G401 (cell line): ENCODE measurements at regions not wholly inside any gene's neighbourhood (a gene's known extent, or its start where the extent isn't known, plus 50 kb on each side); places are given as distances from the start of the nearest gene placed in this dataset.

Source experiments
- DNase-seq: peaks from one replicate; pipeline ENCODE4 v3.0.0-alpha.2; 2015; ENCODE audit warnings: low spot score
- in situ Hi-C: cut with HindIII; loops from 2 replicates; pipeline ENCODE4 v1.10.0; 2016; ENCODE audit warnings: low sequenced_read_pairs, mixed read lengths

DNA sequence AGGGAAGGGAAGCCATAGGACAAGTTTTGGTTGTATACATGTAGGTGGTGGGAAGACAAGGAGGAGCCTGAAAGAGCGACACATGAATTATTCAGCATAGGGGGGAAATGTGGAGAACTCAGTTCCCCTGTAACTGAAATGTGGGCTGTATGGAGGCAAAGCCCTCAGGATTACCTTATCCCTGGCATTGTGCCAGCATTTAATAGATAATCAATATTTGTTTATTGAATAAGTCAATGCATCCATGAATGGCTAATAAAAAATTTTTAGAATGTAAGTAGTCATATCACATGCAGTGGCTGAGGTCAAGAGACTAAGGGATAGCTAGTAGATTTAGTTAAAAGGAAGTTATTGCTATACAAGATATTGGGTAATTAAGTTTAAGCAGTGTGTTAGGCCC is 232.4 kb downstream of the SNAPC1 start:
- in situ Hi-C loops, result no loop called here
- DNase-seq, result no peak

DNA sequence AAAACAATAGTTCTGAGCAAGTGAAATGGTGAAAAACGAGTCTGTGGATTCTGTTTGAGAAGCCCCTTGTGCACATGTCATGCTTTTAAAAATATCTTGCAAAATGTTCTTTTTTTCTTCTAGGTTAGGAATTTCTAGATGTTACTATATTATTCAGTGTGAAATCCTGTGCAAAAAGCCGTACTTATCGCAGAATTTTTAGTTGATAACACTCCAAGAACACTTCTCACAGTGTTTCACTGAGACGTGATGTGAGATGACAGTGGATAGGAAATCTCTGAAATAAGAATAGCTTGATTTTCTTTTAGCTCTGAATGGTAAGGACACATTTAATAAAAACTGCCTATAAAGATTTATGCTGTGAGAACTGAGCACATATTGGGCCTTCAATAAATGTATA is 234.5 kb downstream of the SNAPC1 start:
- in situ Hi-C loops, result no loop called here

DNA sequence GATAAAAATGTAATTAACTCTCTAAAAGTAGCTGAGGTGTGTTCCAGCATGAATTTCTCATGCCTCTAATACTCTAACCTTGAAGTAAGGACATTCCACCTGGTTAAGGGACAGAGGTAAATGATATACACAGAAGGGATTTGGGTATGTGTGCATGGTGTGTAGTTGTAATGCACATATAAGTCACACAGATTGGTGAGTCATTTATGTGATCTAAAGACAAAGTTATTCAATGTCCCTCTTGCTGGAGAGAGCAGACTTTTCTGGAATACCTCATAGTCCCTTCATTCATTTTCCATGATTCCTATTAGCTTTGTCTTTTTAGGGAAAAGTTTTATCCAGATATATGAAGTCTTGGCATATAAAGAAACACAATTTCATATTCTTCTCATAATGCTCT is 234.9 kb downstream of the SNAPC1 start:
- no peak for DNase-seq
- in situ Hi-C loops, result no loop called here

More for the DNA sequence above, 234.5 kb downstream of the SNAPC1 start:
- DNase-seq, result no peak

DNA sequence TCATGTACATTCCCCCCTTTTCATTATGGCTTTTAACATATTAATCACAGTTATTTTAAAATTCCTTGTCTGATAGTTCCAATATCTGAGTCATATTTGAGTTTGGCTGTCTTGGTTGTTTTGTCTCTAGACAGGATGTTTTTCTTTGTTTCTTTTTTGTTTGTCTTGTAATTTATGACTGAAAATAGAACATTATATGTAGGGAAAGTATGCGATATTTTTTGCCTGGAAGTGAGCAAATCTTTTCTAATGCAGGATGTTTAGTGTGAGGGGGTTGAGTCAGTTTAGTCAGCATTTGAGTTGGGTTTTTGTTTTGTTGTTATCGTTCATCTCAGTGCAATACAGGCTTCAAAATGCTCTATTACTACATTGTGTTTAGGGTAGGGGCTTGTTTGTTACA is 239.7 kb downstream of the SNAPC1 start:
- in situ Hi-C loops, result no loop called here
- DNase-seq, result no peak

DNA sequence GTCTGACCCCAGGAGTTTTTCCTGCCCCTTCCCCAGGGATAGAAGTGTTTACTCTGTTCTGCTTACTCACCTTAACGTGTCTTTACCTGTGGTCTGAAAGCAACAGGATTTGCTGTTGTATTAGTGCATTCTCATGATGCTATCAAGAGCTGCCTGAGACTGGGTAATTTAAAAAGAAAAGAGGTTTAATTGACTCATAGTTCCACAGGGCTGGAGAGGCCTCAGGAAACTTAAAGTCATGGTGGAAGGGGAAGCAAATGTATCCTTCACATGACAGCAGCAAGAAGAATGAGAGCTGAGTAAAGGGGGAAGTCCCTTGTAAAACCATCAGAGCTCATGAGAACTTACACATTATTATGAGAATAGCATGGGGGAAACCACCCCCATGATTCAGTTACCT is 240.4 kb downstream of the SNAPC1 start:
- no peak for DNase-seq
- in situ Hi-C loops, result no loop called here

DNA sequence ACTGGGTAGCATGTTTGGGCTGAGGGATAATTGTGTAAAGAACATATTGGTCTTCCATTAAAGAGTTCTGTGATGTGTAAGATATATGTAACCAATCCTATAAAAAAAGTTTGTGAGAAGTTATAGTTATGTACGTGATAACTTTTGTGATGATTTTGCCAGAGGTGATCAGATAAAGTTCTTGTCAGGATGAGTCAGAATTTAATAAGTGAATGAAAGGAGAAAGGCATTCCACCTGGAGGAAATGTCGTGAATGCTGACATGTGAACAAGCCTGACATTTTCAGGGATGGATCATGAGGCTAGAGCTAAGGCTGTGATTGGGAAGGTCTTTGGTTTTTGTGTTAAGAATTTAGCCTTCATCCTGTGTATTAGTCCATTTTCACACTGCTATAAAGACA is 241.5 kb downstream of the SNAPC1 start:
- in situ Hi-C loops, result no loop called here
- DNase-seq, result no peak

DNA sequence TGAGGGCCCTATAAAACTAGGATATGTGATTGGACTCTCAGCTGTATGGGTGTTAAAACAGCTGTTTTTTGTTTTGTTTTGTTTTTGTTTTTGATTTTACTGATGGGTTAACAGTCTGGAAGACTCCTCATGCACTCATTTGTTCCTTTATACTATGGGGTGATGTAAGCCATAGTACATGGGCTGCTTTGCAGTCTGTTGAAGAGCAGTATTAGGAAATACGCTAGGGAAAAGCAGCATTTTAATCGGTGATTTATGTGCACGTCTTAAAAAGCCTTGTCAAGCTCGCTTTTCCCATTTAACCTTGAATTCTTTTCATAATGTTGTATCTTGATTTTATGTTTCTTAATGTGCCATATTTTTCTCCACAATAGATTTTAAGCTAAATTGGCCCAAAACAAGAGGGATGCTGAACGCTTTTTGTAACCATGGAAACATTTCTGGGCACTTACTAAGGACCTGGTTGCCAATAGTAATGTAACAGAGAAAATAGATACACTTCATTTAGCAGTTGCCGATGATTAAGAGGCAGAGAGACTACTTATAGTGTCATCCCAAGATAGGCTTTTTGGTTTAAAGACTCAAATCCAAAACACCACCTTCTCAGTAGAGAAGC is 244.0 kb downstream of the SNAPC1 start:
- in situ Hi-C loops, result no loop called here
- DNase-seq, result peak; percentile 25

DNA sequence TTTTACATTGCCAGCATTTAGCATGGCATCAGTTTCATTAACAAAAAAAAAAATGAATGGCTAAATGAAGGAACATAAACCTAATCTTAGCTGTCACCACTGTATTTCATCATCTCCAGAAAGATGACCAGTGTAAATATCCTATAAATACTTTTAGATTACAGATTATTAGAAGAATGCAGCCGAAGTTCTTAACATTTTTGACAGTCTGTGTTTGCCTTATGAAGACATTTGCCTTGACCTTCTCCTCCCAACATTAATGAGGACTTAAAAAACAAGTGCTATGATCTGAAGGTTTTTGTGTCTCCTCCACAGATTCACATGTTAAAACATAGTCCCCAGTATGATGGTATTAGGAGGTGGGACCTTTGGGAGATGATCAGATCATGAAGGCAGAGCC is 253.0 kb downstream of the SNAPC1 start:
- DNase-seq, result no peak
- in situ Hi-C loops, result no loop called here

DNA sequence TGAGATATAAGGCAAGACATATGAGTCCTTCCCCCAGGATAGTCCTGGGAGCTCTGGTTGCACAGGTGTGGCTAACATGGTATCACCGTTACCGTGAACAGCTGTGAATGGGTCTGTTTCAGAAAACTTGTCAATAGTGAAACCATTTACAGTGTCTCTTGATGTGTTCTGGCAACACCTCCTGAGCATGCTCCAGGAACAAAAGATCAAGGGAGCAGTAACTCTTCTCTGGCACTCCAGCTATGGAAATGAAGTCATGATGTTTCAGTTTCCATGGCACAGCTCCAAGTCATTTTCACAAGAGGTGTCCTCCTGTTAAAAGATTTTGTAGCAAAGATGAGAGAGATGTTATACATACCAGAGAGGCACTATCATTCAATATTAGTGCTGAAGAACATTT is 253.7 kb downstream of the SNAPC1 start:
- in situ Hi-C loops, result no loop called here
- DNase-seq, result no peak

DNA sequence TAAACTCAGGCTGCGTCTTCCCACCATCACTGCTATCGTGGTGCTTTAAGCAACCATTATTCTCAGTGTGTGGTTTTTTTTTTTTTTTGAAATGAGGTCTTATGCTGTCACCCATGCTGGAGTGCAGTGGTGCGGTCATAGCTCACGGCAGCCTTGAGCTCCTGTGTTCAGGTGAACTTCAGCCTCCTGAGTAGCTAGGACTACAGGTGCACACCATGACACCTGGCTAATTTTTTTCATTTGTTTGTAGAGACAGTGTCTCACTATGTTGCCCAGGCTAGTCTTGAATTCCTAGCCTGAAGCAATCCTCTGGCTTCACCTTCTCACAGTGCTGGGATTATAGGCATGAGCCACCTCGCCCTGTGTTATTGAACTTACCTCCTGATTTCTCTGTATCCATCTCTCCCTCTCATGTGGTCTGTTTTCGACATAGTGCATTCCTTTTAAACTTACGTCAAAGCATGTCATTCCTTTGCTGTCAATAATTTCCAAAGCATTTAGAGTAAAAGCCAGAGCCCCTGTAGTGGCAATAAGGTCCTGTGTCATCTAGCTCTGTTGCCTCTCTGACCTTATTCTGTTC is 255.5 kb downstream of the SNAPC1 start:
- in situ Hi-C loops, result no loop called here
- DNase-seq, result no peak

DNA sequence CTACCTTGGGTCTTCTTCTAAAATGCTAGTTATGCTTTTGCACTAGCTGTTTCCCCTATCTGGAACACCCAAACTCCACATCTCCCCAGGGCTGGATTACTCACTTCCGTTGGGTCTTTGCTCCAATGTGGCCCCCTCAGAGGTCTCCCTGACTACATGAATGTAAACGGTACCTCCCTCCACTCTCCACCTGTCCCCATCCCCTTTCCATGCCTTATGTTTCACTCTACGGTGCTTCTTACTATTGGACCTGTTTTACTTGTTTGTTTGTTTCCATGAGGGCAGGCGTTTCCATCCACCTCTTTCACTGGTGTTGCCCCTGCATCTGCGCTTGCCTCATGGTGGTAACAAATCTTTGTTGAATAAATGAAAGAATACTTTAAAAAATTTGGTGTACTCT is 256.4 kb downstream of the SNAPC1 start:
- in situ Hi-C loops, result no loop called here
- no peak for DNase-seq

DNA sequence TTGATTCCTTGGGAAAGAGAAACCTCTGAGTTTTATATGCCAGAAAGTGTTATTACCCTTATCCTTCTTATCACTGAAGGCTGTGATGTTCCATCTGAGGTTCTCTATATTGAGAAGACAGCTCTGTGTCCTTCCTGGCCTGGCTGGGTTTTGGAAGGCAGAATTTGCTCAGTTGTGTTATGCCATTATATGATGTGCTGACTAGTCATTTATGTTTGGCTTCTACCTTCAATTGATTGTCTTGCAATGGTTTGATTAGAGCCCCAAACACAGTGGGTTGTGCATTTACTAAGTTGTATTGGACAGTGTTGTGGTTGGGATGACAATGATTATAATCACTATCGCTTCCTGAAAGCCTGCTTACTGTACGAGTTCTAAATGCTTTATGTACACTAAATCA is 265.7 kb downstream of the SNAPC1 start:
- in situ Hi-C loops, result no loop called here
- no peak for DNase-seq

DNA sequence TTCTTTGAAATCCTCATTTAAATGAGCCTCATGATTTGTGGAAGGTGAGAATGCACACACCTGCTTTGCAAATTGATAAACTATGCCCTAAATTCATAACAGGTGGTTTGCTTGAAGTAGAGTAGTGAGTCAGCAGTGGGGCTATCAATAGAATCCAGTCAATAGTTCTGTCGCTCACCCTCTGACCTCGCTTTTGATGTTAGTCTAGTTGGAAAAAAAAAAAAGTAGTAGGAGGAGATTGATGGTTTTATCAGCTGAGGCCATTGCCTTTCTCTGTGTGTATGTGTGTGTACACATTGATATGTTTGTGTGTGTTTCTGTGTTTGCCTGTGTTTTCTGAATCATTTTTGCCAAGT is 267.3 kb downstream of the SNAPC1 start:
- no peak for DNase-seq

DNA sequence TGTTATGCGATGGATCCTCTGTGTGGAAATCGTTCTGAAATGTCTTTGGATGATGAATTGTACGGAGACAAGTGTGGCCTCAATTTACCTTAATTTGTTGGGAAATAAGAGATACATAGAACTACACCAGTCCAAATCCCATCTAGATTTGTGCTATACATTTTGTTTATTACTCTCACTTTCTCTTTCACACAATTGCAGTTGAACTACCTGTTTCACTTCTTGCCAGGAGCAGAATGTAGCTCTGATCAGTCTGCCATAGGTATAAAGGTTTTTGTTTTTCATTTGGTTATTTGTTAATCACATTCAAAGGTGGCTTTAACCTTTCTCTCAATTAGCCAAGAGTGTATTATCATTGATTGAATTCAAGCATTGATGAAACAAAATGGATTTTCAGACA is 268.2 kb downstream of the SNAPC1 start:
- in situ Hi-C loops, result no loop called here

More for the DNA sequence above, 267.3 kb downstream of the SNAPC1 start:
- in situ Hi-C loops, result no loop called here

DNA sequence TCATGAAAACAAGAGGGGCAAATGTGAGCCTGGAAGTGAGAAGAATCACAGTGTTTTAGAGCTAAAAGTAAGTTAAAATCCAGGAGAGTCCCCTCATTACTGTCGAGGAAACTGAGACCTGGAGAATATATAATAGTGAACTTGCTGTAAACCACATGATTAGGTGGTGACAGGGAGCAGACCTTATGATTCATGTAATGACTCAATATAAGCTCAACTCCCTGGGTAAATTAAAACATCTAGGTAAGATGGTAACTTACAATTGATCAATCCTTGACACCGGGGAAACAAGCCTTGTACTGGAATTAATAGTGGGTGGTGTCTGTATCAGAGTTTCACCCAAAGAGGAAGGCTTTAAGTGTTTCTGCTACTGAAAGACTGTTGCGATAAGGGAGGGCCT is 269.3 kb downstream of the SNAPC1 start:
- no peak for DNase-seq
- in situ Hi-C loops, result no loop called here

More for the DNA sequence above, 268.2 kb downstream of the SNAPC1 start:
- DNase-seq, result no peak

DNA sequence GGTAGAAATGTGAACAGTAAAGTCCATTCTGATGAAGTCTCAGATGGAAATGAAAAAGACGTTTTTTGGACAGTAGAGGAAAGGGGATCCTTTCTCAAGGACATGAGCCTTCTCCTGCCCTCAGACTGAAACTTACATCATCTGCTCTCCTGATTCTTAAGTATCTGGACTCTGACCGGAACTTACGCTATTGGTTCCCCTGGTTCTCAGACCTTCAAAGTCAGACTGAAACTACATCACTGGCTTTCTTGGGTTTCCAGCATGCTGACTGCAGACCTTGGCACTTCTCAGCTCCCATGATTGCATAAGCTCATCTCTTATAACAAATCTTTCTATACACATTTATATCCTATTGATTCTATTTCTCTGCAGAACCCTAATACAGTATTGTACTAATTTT is 291.0 kb downstream of the SNAPC1 start:
- in situ Hi-C loops, result no loop called here
- DNase-seq, result no peak

DNA sequence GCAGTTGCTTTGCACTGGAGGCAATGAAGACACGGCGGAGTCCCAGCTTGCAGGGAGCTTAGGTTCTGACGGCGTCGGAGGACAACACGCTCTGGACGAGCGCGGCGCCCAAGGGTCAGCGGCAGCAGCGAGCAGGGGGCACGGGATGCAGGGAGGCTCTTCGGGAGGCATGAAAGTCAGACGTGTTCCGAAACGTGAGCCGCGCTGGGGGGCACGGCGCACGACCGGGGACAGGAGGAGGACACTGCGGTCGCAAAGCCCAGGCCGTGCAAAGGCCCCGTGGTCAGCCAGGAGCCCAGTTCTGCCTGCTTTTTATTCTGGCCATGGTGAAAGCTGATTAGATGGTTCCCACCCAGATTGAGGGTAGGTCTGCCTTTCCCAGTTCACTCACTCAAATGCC is 294.6 kb downstream of the SNAPC1 start:
- DNase-seq, result no peak

DNA sequence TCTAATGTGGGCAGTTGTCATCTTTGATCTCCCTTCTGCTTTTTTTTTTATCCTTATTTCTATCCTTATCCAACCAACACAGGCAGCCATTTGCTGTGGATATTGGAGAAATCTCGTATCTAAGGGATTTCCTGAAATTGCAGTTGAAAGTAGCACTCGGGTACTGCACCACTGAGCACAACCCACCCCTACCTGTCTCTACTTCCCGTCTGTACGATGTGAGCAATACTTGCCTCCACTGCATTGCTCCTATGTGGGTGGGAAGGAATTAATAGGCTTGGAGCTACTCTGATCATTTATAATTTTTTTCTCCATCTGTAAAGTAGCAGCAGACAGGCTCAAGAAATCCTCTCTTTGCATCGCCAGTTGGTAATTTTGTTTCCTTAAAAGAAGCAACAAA is 300.4 kb downstream of the SNAPC1 start:
- in situ Hi-C loops, result no loop called here
- no peak for DNase-seq

More for the DNA sequence above, 294.6 kb downstream of the SNAPC1 start:
- in situ Hi-C loops, result no loop called here

DNA sequence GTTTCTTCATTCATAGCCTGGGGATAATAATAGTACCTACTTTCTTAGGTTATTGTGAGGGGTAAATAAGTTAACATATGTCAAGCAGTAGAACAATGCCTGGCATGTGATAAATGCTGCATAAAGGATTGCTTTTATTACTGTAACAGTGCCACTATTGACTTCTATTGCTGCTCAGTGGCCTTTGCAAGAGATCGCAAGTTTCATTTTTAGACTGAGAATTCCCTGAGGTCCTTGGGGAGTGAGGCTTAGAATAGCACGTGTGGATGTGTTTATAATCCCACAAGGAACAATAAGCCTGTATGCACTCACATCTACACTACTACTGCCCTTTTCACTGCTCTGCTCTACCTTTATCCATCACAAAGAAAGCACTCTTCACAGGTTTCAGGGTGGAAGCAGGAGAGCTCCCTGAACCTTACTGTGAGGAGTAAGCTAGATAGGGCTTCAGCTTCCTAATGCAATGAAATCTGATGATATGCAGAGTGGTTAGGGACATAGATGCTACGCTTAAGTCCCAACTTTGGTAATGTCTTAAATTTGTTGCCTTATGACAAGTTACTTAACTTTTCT is 302.6 kb downstream of the SNAPC1 start:
- in situ Hi-C loops, result no loop called here

DNA sequence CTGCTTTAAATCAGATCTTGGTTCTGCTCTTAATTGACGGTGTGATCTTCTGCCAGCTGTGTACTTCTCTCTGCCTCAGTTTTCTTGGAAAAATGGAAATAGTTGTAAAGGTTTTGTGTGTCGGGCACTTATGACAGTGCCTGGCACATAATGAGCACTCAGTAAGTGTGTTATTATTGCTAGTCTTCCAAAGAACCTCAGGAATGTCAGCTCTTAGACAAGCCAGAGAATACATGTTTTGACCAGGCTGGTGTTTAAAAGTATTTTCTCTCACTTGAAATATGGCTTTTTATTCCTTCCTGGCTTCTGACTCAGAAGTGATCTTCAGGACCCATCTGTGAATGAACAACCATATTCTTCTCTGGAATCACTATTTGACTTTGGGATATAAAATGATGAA is 304.1 kb downstream of the SNAPC1 start:
- in situ Hi-C loops, result no loop called here
- DNase-seq, result no peak

More for the DNA sequence above, 302.6 kb downstream of the SNAPC1 start:
- DNase-seq, result no peak

DNA sequence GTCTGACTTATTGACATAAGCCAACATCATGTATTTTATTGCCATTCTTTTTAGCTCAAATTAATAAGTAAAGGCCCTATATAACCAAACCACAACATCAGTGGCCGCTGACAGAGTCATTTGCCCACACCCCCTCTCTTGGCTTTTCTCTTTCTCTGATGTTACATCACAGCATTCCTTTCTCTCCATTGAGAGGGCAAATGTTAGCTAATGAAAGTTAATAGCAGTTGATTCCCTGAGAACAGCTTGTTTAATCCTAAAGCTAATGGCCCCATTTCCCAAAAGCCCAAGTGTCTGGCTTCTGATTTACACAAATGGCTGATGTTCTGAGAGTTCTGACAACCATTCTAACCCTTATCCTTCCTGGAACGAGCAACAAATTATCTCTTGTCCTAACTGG is 308.8 kb downstream of the SNAPC1 start:
- in situ Hi-C loops, result no loop called here
- no peak for DNase-seq
